Choroid plexus epithelial cell (primary cell): ENCODE measurements at regions not wholly inside any gene's neighbourhood (a gene's known extent, or its start where the extent isn't known, plus 50 kb on each side); places are given as distances from the start of the nearest gene placed in this dataset.

Source experiments
- DNase-seq: peaks from one replicate; pipeline ENCODE4 v3.0.0-alpha.2; 2010; ENCODE audit warnings: low read depth
- H3K4me3 ChIP-seq: 2 replicates; pipeline ENCODE4 v1.5.1; 2011; ENCODE audit warnings: low read depth, mild to moderate bottlenecking, control low read depth, low read length, moderate library complexity
- CTCF ChIP-seq: conservative IDR thresholded peaks from 2 replicates; pipeline ENCODE4 v1.5.1; 2011; ENCODE audit warnings: low read depth, mild to moderate bottlenecking, control low read depth, inconsistent platforms, low read length, moderate library complexity

DNA sequence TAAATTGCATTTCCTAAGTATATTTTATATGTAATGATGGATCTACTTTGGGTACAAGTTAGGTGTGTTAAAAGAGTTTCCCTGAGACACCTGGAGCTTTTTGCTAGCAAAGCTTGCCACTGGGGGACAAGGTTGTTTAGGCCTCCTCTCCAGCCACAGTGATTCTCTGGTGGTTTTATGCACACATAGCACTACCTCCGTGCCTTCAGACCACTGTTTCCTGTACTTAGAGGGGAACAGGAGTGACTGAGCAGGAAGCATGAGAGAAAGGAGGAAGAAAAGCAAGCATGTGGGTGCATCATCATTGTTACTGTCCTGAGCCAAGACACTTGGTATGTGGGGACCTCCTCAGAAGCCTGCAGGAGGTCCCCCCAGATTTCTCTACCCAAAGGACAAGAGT lies 272.1 kb downstream of the RASEF start:
- no peak for DNase-seq
- TF ChIP-seq CTCF = no peak
- no peak overlapping the region for H3K4me3 ChIP-seq

DNA sequence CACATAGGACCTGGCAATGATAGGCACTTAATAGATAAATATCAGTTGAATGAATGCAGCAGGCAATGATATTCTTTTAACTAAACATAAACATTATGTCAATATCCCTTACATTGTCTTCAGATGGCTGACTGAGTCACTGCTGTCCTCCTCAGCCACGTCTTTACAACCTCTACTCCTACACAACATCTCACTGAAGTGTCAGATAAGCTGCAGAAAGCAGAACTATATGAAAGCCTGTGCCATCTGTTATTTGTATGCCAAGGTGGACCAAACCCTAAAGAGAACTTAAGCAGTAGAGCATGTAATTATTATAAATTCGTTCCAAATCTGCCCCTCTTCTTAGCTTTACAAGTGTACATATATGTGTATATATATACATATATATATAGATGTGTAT lies 271.2 kb downstream of the RASEF start:
- no peak for DNase-seq
- no peak for TF ChIP-seq CTCF
- no peak overlapping the region for H3K4me3 ChIP-seq

- no peak for TF ChIP-seq CTCF
- no peak overlapping the region for H3K4me3 ChIP-seq
- no peak for DNase-seq
Observed at GRCh38 chr9:82797534-82797933, 265.4 kb downstream of the RASEF start.

DNA sequence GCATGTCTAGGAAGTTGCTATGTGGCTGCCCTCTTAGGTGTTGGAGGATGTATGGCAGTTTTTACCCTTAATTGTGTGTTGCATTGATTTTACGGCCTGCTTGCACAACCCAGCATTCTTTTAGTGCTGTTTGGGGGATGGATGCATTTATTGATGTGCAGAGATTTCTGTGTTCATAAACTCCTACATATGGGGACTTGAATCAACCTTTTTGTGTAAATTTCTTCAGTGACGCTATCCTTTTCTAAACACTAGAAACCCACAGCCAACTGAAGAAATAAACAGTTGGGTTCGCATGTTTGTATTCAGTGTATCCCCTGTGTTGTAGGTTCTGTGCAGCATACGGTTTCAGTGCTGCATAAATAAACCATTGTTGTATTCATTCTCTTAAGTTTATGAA lies 263.7 kb downstream of the RASEF start:
- TF ChIP-seq CTCF = no peak
- DNase-seq = peak; percentile 3
- no peak overlapping the region for H3K4me3 ChIP-seq

GRCh38 chr9:82805027-82805426 lies 257.9 kb downstream of the RASEF start:
- TF ChIP-seq CTCF = no peak
- no peak for DNase-seq
- no peak overlapping the region for H3K4me3 ChIP-seq

DNA sequence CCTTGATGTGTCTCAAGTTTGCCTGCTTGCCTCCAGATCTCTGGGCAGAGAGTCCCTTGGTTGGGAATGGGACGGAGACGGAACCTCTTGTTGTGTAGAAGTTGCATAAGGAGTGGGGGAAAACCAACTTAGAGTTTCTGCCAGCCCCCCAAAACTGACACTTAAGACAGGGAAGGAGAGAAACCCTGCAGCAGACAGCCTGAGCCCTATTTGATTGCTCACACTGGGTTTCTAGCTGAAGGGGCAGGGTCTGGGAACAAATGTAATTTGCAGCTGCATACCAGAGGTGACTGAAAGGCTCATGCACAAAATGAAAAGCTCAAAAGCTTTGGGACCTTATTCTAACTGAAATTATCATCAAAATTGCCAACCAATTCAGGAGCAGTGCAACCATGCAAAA lies 254.5 kb downstream of the RASEF start:
- no peak for TF ChIP-seq CTCF
- no peak overlapping the region for H3K4me3 ChIP-seq
- no peak for DNase-seq

DNA sequence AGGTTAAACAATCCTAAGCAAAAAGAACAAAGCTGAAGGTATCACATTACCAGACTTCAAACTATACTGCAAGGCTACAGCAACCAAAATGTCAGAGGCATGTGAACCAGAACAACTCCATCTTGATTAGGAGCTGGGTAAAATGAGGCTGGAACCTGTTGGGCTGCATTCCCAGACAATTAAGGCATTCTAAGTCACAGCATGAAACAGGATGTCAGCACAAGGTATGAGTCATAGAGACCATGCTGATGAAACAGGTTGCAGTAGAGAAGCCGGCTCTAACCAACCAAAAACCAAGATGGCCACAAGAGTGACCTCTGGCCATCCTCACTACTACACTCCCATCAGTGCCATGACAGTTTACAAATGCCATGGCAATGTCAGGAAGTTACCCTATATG lies 252.0 kb downstream of the RASEF start:
- TF ChIP-seq CTCF = no peak
- DNase-seq = peak; percentile 89

More for the DNA sequence above, 252.0 kb downstream of the RASEF start:
- no peak overlapping the region for H3K4me3 ChIP-seq
